HL-60 (cell line): ENCODE measurements at regions not wholly inside any gene's neighbourhood (a gene's known extent, or its start where the extent isn't known, plus 50 kb on each side); places are given as distances from the start of the nearest gene placed in this dataset.

ENCODE experiments used
- DNase-seq, 2 experiments: peaks; one replicate each; pipeline ENCODE4 v3.0.0-alpha.2; 2010 to 2020; ENCODE audit warnings: low read depth in 1 of 2, low spot score in 1 of 2
- H3K27ac ChIP-seq: fragments of 250-450 bp; sonication (Bioruptor Pico); replicated peaks from 2 replicates; pipeline ENCODE4 v1.5.1; 2020; ENCODE audit warnings: mild to moderate bottlenecking, moderate library complexity
- H3K27me3 ChIP-seq: fragments of 250-450 bp; sonication (Bioruptor Pico); 2 replicates; pipeline ENCODE4 v1.5.1; 2021; ENCODE audit warnings: mild to moderate bottlenecking, moderate library complexity; ENCODE audit not compliant: insufficient read depth, poor library complexity, severe bottlenecking
- H3K4me3 ChIP-seq: replicated peaks from 2 replicates; pipeline ENCODE4 v1.5.1; 2011; ENCODE audit warnings: mild to moderate bottlenecking, control low read depth, low read length; ENCODE audit not compliant: insufficient read depth
- CTCF ChIP-seq: IDR thresholded peaks from one replicate; pipeline ENCODE4 v1.5.1; 2011; ENCODE audit warnings: low read length, control low read depth, inconsistent platforms; ENCODE audit not compliant: insufficient read depth
- GABPA ChIP-seq: IDR thresholded peaks from 2 replicates; pipeline ENCODE4 v1.6.1; 2012; ENCODE audit warnings: low read depth
- POLR2AphosphoS5 ChIP-seq: IDR thresholded peaks from 2 replicates; pipeline ENCODE4 v1.6.1; 2012; ENCODE audit warnings: low read depth
- REST ChIP-seq: IDR thresholded peaks from 2 replicates; pipeline ENCODE4 v1.6.1; 2012; ENCODE audit warnings: low read depth; ENCODE audit not compliant: insufficient replicate concordance
- SPI1 ChIP-seq: IDR thresholded peaks from 2 replicates; pipeline ENCODE4 v1.6.1; 2012; ENCODE audit warnings: low read depth, mild to moderate bottlenecking, borderline replicate concordance

DNA sequence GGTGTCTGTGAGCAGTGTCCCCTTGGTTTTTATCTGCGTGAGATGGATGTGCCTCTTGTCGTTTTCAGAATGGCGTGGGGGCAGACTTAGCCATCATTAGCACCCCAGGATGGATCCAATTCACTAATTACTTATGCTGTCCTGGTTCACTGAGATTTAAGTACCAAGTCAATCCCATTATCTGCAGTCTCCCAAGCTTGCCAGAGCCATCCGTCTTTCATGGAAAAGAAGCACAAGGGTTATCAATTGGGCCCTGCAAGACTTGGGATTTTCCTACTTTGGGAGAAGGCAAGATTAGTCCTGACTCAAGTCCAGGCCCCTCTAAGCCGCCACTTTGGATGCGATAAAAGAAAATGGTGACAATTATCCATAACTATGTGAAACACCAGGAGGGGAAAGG, 404.0 kb downstream of the TMEM182 start:
- DNase-seq = no peak
- no peaks in the 10 kb centered on the region for H3K27me3 ChIP-seq
- TF ChIP-seq SPI1 (no peak), REST (no peak), POLR2AphosphoS5 (no peak), GABPA (no peak), CTCF (no peak)
- H3K4me3 ChIP-seq = no peak overlapping the region
- H3K27ac ChIP-seq = no peak overlapping the region

- DNase-seq = no peak
- H3K4me3 ChIP-seq = no peak overlapping the region
- H3K27me3 ChIP-seq = no peaks in the 10 kb centered on the region
- no peak for TF ChIP-seq REST
- no peak overlapping the region for H3K27ac ChIP-seq
These were observed 404.9 kb downstream of the TMEM182 start for GRCh38 chr2:103166456-103167324.

DNA sequence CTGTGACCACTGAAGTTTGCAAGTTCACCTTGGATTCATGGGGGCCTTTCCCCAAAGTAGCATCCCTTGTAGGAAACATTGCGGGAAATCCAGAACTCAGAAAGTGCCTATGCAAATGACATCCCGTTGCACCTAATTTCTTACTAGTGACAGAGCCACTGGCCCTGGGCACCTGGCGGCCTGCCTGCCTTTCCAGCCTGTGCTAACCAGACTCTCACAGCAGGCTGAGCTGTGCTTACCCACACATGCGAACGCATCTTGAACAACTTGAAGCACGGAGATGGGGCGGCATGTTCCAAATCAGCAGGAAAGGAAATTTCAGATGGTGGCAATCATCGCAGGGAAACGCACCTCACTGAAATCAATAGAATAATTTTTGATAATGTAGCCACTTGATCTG, 405.8 kb downstream of the TMEM182 start:
- Histone ChIP-seq H3K4me3 (no peak overlapping the region), H3K27ac (no peak overlapping the region), H3K27me3 (no peaks in the 10 kb centered on the region)
- DNase-seq = no peak
- TF ChIP-seq CTCF (no peak), REST (no peak), GABPA (no peak), POLR2AphosphoS5 (no peak), SPI1 (no peak)
